Chondrocyte (in vitro differentiated cells): ENCODE measurements at regions not wholly inside any gene's neighbourhood (a gene's known extent, or its start where the extent isn't known, plus 50 kb on each side); places are given as distances from the start of the nearest gene placed in this dataset.

Source experiments
- DNase-seq: peaks from one replicate; pipeline ENCODE4 v3.0.0; 2021; ENCODE audit warnings: mixed read lengths, low spot score
- H3K27ac Mint-ChIP-seq: one replicate; pipeline ENCODE4 v1.8.0; 2021; ENCODE audit warnings: mild to moderate bottlenecking, moderate library complexity, mixed read lengths; ENCODE audit not compliant: unreplicated experiment
- H3K27me3 Mint-ChIP-seq: 2 replicates; pipeline ENCODE4 v1.8.0; 2021; ENCODE audit warnings: low read depth, mixed read lengths
- H3K36me3 Mint-ChIP-seq: 2 replicates; pipeline ENCODE4 v1.8.0; 2021; ENCODE audit warnings: low read depth, mixed read lengths
- H3K4me1 Mint-ChIP-seq: 2 replicates; pipeline ENCODE4 v1.8.0; 2021; ENCODE audit warnings: low read depth, mild to moderate bottlenecking, mixed read lengths
- H3K4me3 Mint-ChIP-seq: one replicate; pipeline ENCODE4 v1.8.0; 2021; ENCODE audit warnings: mild to moderate bottlenecking, moderate library complexity, mixed read lengths; ENCODE audit not compliant: unreplicated experiment
- H3K9me3 Mint-ChIP-seq: 2 replicates; pipeline ENCODE4 v1.8.0; 2021; ENCODE audit warnings: low read depth, mixed read lengths
- TF ChIP-seq, protein P1 (sequence below): fragments of 200-600 bp; sonication (generic); IDR thresholded peaks from 2 replicates; pipeline ENCODE4 v1.5.0; 2021; ENCODE audit warnings: antibody characterized with exemption, mild to moderate bottlenecking, moderate library complexity

DNA sequence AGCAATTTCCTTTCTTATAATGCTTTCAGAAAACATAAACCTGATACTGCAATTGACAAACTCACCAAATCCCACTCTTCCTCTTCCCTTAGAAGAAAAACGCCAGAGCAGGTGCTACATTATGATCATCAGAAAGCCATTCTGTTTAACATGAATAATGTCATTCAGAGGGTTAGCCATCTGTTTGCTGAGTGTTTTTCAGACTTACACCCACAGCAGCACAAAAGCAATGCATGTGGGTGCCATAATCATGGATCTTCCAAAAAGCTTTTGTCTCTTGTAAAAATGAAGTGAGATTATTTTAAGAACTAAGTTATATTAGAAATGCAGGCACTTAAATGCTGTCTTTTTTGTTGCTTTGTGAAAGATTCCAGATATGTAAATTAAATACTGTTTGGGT, 204.6 kb upstream of the TMPRSS15 start:
- TF ChIP-seq, protein P1, sequence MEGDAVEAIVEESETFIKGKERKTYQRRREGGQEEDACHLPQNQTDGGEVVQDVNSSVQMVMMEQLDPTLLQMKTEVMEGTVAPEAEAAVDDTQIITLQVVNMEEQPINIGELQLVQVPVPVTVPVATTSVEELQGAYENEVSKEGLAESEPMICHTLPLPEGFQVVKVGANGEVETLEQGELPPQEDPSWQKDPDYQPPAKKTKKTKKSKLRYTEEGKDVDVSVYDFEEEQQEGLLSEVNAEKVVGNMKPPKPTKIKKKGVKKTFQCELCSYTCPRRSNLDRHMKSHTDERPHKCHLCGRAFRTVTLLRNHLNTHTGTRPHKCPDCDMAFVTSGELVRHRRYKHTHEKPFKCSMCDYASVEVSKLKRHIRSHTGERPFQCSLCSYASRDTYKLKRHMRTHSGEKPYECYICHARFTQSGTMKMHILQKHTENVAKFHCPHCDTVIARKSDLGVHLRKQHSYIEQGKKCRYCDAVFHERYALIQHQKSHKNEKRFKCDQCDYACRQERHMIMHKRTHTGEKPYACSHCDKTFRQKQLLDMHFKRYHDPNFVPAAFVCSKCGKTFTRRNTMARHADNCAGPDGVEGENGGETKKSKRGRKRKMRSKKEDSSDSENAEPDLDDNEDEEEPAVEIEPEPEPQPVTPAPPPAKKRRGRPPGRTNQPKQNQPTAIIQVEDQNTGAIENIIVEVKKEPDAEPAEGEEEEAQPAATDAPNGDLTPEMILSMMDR, result no peak
- DNase-seq, result no peak
- Mint-ChIP-seq H3K27me3 (no peaks in the 10 kb centered on the region), H3K36me3 (no peaks in the 10 kb centered on the region), H3K4me3 (no peak overlapping the region), H3K27ac (no peak overlapping the region), H3K9me3 (no peaks in the 10 kb centered on the region), H3K4me1 (no peaks in the 10 kb centered on the region)

GRCh38 chr21:18614303-18614702, 210.7 kb upstream of the TMPRSS15 start:
- Mint-ChIP-seq H3K9me3 (no peaks in the 10 kb centered on the region), H3K27ac (no peak overlapping the region), H3K4me1 (no peaks in the 10 kb centered on the region), H3K27me3 (no peaks in the 10 kb centered on the region), H3K4me3 (no peak overlapping the region), H3K36me3 (no peaks in the 10 kb centered on the region)
- DNase-seq, result no peak
- TF ChIP-seq, protein P1, result no peak

GRCh38 chr21:18617291-18617690, 213.7 kb upstream of the TMPRSS15 start:
- H3K4me3 Mint-ChIP-seq, result no peak overlapping the region
- H3K4me1 Mint-ChIP-seq, result no peaks in the 10 kb centered on the region
- no peaks in the 10 kb centered on the region for H3K36me3 Mint-ChIP-seq
- no peak overlapping the region for H3K27ac Mint-ChIP-seq
- TF ChIP-seq, protein P1, result no peak
- H3K27me3 Mint-ChIP-seq, result no peaks in the 10 kb centered on the region
- DNase-seq, result no peak
- no peaks in the 10 kb centered on the region for H3K9me3 Mint-ChIP-seq

DNA sequence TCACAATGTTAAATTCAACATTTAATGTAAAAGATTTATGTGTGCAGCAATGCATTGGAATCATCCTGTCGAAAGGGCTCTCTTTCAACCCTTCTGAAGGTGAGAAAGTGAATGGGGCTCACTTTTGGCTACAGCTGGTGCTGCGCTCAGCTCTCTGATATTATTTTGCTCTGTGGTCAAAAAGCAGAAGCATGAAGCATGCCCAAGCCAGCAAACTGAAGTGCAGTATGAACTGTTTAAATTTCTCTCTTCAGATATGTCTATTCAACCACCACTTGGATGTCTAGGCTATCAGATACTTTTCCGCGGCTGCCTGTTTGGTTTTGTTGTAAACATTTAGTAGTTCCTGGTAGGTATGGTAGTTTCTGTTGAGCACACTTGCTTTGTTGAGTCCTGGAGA, 216.9 kb upstream of the TMPRSS15 start:
- no peak for DNase-seq
- Mint-ChIP-seq H3K27me3 (no peaks in the 10 kb centered on the region), H3K4me3 (no peak overlapping the region), H3K36me3 (no peaks in the 10 kb centered on the region), H3K9me3 (no peaks in the 10 kb centered on the region), H3K4me1 (no peaks in the 10 kb centered on the region), H3K27ac (no peak overlapping the region)
- TF ChIP-seq, protein P1, result no peak

- no peak overlapping the region for H3K27ac Mint-ChIP-seq
- no peak overlapping the region for H3K4me3 Mint-ChIP-seq
- TF ChIP-seq, protein P1, result no peak
- H3K36me3 Mint-ChIP-seq, result no peaks in the 10 kb centered on the region
- no peaks in the 10 kb centered on the region for H3K27me3 Mint-ChIP-seq
- DNase-seq, result no peak
- no peaks in the 10 kb centered on the region for H3K4me1 Mint-ChIP-seq
- no peaks in the 10 kb centered on the region for H3K9me3 Mint-ChIP-seq
Observed at GRCh38 chr21:18622383-18622782, 218.8 kb upstream of the TMPRSS15 start.
